ENCODE measurements at regions not wholly inside any gene's neighbourhood (a gene's known extent, or its start where the extent isn't known, plus 50 kb on each side); places are given as distances from the start of the nearest gene placed in this dataset.

DNA sequence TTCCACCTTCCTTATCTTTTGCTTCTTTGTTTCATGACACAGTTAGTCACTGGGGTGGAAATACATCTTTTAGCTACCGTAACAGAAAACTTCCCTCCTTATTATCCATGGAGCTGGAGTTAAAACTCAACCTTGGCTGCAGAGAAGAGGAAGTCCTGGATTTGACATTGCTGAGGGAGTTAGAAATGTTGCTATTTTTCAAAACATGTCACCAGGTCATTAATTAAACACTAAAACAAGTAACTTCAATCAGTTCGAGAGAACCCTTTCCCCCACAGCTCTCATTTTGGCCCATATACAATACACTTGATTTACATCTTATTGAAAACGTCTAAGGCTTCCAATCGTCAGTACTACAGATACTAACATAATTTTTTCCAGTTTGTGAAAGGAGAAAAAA lies 237.9 kb upstream of the CD180 start:
- DNase-seq = no peak

DNA sequence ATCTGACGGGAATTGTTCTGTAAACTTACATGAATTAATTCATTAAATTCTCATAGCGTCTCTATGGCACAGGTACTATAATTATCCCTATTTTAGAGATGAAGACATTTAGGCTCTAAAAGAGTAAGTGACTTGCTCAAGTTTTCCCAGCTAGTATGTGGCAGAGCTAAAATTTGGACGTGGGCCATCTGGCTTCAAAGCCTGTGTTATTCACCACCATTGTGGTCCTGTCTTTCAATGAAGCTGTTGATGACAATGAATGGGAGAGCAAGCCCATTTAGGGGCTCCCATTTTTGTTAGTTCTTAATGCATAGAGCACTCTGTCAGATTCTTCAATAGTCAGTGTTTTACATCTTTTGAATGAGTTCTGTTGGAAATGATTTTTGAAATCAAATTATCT lies 236.0 kb upstream of the CD180 start:
- DNase-seq = no peak

DNA sequence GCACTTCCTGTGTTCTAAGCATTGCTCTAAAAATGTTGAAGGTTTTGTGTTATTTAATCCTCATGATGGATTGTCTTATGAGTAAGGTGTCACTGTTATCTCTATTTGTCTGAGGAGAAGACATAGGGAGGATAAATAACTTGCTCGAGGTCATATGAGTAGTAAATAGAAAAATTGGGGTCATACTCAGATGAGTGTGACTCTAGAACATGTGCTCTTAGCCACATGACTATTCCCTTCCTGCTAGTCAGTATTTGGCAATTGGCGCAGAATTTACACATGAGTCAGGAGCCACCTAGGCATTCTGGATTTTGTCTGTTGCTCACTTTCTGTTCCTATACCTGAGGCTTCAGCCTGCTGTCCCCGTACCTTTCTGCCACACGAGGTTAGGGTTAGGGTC lies 234.6 kb upstream of the CD180 start:
- DNase-seq = no peak

DNA sequence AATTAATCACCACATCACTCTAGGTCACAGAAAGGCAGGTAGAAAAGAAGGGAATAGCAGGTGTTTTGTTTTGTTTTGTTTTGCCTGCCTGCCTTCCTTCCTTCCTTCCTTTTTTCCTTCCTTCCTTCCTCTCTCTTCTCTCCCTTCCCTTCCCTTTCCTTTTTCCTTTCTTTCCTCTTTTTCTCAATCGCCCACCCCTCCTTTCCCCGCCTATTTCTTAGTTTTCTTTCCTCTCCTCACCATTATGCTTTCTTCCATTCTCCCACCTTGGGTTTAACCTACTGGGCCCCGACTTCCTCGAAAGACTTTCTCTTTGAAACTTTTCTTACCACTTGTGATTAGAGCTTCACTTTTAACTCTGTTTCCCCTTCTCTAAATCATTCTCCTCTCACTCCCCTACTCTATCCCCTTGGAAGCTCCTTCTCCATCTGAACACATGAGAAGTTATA lies 231.3 kb upstream of the CD180 start:
- no peak for DNase-seq

DNA sequence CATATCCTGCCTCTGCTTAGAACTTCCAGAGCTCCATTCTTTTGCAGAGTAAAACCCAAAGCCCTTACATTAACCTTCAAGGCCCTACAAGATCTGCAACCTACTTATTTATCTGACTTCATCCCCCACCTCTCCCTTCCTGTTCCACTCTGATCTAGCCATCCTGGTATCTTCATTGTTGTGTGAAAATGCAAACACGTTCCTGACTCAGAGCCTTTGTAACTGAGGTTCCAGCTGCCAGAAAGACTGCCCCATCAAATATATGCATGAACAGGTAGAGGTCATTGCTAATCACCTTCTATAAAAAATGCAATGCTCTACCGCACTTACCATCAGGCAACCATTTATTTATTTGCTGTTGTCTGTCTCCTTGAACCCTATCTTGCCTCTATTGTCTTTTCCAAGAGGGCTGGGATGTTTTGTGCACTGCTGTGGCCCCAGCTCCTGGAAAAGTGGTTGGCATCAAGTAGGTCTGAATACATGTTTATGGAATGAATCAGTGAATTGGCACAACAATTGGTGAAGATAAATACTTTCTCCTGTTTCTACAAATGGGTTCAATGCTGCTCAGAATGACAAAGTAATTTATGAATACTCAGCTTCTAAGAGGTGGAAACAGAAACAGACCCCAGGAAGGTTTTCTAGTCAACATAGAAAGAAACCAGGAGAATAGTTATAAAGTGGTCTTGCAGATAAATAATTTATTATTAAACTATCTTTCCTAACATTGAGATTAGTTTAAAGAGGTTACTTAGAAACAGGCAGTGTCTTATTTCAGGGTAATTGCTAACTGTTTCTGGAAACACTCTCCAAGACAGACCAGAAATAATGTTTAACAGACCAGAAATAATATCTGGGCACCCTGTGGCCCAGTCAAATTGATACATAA lies 230.6 kb upstream of the CD180 start:
- no peak for DNase-seq

DNA sequence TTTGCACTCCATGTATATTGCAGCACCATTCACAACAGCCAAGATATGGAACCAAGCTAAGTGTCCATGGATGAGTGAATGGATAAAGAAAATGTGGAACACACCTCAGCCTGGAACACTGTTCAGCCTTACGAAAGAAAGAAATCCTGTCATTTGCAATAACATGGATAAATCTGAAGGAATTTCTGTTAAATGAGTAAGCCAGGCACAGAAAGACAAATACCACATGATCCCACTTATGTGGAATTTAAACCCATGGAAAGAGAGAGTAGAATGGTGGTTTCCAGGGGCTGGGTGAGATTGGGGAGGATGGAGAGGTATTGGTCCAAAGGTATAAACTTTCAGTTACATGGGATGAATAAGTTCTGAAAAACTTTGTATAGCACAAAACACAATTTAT lies 228.9 kb upstream of the CD180 start:
- no peak for DNase-seq

DNA sequence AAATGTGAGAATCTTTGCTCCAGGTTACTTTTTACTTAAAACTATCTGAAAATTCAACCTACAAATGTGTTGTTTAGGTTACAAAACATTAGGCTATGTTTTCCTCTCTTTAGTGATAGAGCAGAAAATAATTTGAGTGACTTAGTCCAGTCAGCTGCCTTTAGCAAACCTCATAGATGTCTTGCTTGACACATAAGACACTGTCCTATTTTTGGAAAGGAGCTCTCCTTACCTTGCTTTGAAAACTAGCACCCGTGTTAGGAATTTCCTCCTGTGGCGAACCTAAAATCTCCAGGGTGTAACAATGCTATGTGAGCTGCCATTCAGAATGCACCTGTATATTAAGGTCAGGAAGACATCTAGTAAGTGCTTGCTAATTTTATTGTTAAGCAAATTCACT lies 221.2 kb upstream of the CD180 start:
- no peak for DNase-seq

DNA sequence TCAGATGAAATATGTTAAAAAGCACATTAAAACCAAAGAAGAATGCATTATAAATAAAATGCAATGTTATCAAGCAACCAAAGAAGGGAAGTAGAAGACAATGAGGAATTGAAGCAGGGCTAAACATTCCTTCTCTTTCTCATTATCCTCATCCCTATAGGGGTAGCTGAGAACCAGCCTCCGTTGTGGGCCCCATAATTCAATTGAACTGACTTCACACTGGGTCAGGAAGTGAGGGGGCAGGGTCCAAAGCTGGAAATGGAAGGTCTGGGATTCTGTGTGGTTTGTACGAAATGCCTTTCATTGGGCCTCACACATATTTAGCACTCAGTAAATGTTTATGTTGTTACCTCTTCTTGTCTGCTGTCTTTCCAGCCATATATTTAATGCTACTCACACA lies 220.4 kb upstream of the CD180 start:
- no peak for DNase-seq

DNA sequence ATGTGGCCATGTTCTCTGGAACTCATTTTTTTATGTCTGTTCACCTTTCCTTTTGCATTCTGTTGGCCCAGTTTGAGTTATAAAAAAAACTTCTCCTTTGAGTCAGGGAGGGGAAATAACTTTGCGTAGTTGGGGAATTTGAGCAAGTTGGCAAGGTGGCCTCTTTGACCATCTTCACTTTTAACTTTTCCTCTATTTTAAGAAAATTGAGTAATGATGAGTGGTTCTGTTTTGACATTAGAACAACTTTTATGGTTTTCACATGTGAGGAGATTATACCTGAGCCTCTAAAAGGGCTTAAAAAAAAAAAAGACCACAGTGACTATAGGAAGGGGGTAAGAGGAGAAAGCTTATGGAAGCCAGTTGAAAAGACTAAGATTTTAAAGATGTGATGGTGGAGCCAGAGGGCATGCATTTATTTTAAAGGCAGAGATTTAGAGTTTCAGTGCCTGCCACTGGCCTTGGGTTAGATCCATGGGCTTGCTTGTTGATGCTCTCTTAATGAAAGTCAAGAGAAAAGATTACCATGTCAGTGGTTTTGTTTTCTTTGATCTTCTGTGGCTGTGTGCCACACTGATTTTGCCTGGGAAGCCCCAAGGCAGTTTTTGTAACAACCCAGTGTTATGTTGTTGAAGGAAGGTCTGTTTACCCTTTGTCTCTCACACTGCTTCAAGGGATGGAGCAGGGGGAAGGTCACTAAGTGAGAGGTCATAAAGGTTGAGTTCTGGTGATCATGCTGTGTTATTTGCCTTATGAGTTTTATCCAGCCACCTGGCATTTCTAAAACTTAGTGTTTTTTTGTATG lies 219.7 kb upstream of the CD180 start:
- DNase-seq = peak in 1 of 2 donors; percentile 7

DNA sequence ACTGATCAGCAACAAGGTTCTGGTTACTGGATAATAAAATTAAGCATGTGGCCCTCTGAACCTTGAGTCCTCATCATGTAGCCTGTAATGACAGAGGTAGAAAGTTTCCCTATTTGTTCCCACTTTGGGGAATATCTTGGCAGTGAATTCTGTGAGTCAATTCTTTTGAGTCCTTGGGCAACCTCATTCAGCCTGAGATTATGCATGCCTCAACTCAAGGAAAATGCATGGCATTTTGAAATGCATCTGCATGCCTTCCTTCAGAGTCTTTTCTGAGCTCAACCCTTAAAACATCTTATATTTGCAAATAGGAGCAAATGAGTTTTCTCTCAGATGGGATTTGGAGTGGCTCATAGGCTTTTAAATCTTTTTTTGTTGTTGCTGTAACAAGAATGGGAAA lies 218.1 kb upstream of the CD180 start:
- DNase-seq = no peak

DNA sequence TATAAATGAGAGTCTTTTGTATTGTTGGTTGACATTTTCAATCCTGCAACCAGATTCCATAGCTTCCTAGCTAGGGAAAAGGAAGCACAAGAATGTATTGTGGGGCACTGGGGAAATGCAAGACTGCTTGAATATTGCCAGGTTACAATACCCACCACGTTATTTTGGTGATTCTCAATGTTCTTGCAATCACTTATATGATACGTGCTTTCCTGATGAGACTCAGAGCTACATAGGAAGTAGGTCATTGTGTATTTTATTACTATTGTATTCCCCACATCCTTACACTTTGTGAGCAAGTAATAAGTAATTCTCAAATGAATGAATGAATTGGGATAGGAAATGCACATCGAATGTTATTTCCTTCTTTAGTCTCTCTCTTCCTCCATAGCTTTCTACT lies 217.1 kb upstream of the CD180 start:
- no peak for DNase-seq

DNA sequence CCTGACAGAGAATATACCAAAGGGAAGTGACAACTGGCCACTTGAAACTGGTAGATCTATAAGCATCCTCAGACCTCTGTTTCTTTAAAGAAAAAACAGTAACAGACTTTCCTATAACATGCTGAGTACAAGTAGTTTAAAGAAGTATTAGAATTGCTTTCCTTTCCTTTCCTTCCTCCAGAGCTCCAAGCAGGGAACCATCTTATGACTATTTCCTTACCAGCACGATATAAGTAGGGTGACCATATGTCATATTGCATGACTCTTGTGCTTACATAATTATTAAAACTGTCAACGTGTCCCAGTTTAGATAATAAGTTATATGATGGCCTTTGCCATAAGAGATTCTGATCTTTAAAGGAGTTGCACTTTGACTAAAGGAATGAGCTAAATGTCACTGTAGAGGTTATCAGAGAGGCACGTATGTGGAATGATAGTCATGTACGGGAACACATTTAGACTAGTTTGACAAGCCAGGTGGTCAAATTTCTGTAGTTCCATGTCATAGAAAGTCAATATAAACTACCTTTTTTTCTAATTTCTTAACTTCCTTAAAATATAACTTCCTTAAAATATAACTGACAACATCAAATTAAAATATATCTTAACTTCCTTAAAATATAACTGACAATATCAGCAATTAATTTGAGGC lies 212.7 kb upstream of the CD180 start:
- no peak for DNase-seq

DNA sequence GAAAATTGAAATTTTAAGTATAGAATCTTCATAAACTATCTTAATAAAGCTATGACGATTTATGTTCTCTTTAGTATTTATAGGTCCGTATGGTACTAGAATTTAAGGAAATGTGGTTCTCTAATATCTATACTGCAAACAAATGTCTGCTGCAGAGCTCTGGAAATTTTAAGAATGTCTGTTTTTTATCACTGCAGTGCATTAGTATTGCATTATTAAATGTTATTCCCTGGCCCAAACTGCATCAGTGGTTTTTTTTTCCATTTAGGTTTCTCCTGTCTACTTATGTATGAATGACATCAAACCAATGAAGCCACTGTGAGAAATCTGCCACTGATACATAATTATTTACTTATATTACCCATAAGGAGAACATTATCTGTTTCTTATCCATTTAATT lies 211.4 kb upstream of the CD180 start:
- DNase-seq = no peak

DNA sequence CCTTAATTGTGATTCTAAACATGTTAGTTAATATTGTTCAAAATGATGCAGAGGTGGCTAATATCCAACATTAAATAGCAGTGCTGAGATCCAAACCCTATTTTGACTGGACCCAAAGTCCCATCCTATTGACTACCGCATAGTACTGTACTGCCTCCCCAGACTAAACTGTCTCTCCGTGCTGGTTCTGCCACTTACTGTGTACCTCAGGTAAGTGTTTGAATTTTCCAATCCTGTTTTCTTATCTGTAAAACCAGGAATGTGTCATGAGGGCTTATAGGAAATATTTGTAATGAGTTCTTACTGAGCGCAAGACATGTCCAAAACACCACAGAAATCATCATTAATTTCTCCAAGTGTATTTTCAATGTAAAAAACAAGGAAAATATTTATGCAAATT lies 209.2 kb upstream of the CD180 start:
- no peak for DNase-seq

DNA sequence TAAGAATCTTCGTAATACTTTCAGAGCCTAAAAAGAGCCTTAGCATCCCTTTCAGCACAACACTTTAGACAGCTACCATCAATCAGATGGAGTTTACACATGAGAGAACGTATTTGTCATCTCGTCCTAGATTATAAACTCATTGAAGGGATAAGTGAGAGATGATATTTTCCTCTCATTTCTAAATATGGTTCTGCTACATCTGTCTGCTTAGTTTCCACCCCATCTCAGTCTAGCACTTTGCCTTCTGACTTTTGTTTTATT lies 208.4 kb upstream of the CD180 start:
- DNase-seq = no peak

DNA sequence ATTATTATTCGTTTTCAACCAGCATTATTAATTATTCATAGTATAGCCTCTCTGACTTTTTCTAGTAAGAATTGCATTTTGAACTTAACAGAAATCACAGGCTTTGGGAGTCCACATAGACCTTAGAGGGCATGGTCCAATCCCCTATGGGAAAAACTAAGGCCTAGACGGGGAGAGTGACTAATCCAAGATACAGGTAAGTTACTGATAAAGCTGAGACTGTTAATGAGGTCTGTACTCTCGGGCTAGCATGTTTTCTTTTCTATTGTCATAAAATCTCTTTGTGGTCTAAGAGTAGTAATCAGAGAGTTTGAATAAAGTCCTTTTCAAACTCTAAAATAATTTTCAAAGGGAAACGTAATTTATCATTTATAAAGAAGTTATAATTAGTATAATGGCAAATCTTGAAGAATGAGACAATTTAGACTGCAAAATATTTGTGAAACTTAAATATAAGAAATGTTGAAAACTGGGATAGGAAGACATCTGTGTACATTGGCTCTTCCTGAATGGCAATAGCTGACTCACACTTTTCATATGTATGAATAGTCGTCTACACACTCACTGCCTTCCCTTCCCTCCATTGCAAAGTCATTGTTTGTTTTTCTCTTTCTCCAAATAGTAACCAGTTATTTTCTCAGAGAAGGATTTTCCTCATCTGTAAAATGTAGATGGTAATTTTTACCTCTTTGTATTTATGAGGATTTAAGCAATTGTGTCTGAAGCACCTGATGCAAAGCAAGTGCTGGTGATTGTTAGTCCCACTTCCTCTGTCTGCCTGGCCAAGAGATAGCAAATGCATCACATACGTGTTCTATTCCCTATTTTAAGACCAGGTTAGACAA lies 207.9 kb upstream of the CD180 start:
- no peak for DNase-seq

DNA sequence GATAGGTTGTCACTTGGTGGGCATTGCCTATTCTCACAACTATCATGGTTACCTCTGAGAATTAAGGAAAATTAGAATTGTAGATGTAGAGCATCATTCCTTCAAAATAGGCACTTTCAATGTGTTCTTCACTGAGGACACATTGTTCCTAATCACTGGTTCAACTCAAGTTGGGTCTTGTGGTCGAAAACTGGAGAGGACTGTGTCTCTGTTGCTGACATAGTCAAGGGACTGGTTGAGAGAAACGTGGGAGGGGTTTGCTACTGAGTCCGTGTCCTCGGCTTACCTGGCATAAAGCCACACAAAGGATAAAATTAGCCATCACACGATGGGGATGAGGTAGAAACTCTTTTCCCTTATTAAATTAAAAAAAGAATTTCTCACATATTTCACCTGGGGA lies 205.9 kb upstream of the CD180 start:
- no peak for DNase-seq

DNA sequence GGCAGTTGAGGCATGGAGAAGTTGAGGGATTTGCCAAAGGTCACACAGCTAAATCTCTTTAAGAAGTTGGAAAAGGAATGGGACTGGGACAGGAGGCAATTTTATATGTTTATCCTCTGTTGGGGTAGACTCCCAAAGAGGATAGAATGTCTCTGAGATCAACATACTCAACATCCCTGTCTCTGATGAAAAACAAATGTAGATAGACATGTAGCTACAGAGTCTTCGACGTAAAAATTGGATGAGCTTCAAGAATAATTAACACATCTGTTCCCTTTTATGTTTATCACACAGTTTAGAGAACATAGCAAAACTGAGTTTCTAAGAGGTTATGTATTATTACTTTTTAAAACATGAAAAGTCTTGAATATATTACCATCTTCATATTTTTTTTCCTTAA lies 204.6 kb upstream of the CD180 start:
- no peak for DNase-seq

DNA sequence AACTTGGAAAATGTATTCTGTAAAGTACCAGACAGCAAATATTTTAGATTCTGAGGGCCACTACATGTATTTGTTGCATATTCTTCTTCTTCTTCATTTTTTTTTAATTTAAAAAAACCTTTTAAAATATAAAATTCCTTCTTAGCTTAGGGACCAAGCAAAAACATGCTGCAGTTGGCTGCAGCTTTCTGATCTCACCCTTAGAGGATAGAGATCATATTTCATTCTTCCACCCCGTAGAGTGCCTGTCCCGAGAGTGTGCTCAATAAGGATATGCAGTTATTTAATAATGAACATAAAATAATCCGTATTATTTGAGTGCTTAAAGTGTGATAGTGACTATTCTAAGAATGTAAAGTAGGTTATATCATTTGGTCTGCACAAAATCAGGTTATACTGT lies 204.2 kb upstream of the CD180 start:
- DNase-seq = no peak

DNA sequence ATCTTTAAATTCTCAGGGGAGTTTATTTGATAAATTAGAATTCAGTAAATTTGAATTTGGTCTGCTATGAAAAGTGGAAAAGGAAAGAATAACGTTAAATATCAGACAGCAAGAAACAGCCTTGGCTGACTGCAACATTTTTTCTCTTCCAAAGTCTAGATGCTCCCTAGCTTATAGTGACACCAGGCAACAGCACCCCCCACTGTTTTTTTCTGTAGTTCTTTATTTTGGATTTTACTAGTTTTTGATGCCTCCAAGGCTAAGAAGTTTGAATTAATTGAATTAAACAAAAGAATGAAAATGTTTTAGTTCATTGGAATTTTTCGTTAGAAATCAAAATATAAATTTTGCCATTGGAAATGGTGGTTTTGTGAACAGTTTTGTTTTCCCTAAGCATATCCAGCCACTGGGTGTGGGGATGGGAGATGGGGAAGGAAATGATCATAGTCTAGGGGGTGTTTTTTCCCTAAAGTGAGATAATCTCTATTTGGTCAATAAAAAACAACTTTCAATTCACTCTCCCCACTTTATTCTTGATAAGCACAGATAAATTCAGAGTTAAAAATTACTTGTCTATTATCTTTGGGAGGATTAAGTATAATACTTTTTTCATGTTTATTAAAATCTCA lies 199.3 kb upstream of the CD180 start:
- no peak for DNase-seq

DNA sequence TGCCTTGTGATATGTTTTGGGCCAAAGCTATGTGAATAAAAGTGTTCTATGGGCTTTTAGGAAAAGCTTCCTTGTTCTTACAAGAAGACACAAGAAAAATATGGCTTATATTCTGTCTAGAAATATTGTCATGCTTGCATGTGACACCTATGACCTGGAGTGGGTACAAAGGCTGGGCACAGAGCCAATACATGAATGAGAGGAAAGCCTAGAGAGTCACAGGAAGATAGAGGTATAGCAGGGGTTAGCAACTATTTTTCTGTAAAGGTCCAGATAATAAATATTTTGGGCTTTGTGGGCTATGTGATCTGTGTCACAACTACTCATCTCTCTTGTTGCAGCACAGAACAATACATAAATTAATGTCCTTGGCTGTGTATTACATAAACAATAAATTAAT lies 196.6 kb upstream of the CD180 start:
- DNase-seq = no peak

DNA sequence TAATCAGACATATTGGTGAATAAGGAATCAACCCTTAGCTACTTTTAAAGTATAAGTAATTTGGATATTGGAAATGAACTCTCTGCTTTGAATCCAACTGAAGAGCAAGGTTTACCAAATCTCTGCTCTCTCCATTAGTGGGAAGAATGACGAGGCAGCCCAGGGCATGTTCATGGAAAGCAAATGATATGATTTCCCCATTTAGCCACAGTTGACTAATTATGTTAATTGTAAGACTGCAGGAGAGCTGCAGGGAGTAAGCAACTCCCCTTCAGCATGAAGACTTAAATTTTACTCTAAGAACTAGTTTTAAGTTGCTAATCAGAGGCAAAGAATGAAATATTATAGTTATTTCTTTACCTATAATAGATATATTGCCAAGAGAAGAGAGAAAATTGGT lies 194.3 kb upstream of the CD180 start:
- DNase-seq = no peak

DNA sequence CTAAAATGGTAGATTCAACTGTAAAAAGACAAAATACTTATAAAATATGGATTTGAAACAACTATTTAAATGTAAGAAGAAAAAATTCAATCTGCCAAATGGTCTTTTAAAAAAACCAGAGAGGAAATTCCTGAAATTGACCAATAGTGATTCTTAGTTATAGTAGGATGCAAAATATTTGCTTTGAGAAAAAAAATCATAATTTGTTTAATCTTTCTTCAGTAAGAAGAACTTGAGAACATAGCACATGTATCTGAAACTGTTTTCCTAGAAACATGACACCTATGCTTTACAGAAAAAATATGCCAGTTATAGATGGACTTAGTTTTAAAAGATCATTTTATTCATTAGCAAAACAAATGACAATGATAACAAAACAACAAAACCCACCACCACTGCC lies 186.9 kb upstream of the CD180 start:
- DNase-seq = no peak

Data from CD4-positive, alpha-beta T cell treated with Interleukin-4 for 1 hour (primary cell).